ENCODE measurements at regions not wholly inside any gene's neighbourhood (a gene's known extent, or its start where the extent isn't known, plus 50 kb on each side); places are given as distances from the start of the nearest gene placed in this dataset.

DNA sequence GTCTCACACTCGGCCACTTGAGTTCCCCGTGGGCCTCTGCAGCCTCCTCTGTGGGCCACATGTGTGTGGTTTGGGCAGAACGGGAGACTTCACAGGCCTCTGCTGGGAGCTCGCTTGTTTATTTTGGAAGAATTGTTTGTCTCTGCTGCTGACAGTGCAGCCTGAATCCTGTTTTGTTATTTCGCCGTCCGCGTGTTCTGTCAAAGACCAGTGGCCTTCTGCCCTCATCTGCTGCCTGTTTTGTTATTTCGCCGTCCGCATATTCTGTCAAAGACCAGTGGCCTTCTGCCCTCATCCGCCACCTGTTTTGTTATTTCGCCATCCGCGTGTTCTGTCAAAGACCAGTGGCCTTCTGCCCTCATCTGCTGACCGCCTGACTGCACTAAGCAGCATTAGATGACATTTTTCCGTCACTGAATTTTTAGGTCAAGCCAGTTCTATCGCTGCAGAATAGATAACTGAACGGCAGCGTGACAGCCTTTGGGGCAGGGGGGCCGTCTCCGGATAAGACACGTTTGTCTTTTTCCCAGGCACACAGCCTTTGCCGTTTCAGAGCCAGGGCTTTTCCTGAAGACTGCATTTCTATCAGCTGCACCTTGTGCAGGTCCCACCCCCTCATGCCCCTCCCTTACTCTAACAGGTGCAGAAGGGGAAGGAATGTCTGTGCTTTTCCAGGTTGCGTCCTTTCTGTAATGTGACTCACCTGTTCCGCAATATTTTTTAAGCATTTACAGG, 158.5 kb upstream of the AFDN start (continued):
- TF ChIP-seq ZSCAN30 (CRISPR knock-in tag; IDR thresholded peaks at IDR 0.05) (no peak), NCOA1 (CRISPR knock-in tag; IDR thresholded peaks at IDR 0.05) (peak; percentile 93; the same call in 1 of the 2 replicates), ZNF510 (CRISPR knock-in tag; IDR thresholded peaks at IDR 0.05; ENCODE audit: low read depth) (peak; percentile 99), TCF7L2 (IDR thresholded peaks at IDR 0.05; ENCODE audit: low read depth, low read length) (no peak), GFI1 (CRISPR knock-in tag; IDR thresholded peaks at IDR 0.05; ENCODE audit: borderline replicate concordance) (peak; percentile 95; the same call in 1 of the 2 replicates), ELF1 (CRISPR knock-in tag; IDR thresholded peaks at IDR 0.05) (peak; percentile 69), HNRNPK (IDR thresholded peaks at IDR 0.05; ENCODE audit: low read depth, low read length, poor library complexity, severe bottlenecking) (no peak), AGO1 (IDR thresholded peaks at IDR 0.05; ENCODE audit: low read depth, low read length, poor library complexity, severe bottlenecking) (no peak), ZNF580 (CRISPR knock-in tag; IDR thresholded peaks at IDR 0.05; ENCODE audit: borderline replicate concordance, low read depth) (0 out of 2 replicates have a peak, but pooled peaks have one; percentile 61), ZC3H4 (CRISPR knock-in tag; IDR thresholded peaks at IDR 0.05; ENCODE audit: borderline replicate concordance) (no peak), THAP7 (CRISPR knock-in tag; IDR thresholded peaks at IDR 0.05) (no peak), ZFP1 (CRISPR knock-in tag; IDR thresholded peaks at IDR 0.05) (peak; percentile 82), ZFP37 (CRISPR knock-in tag; IDR thresholded peaks at IDR 0.05; ENCODE audit: borderline replicate concordance) (peak; percentile 98), SCMH1 (CRISPR knock-in tag; IDR thresholded peaks at IDR 0.05; ENCODE audit: borderline replicate concordance) (no peak), ATM (IDR thresholded peaks at IDR 0.05; ENCODE audit: borderline replicate concordance) (no peak), CREM (IDR thresholded peaks at IDR 0.05) (peak; percentile 89), CREM (CRISPR knock-in tag; IDR thresholded peaks at IDR 0.05) (no peak), NFE2L2 (IDR thresholded peaks at IDR 0.05; ENCODE audit: low read length) (no peak), ZNF260 (CRISPR knock-in tag; IDR thresholded peaks at IDR 0.05; ENCODE audit: borderline replicate concordance, low read depth) (no peak), CHD2 (IDR thresholded peaks at IDR 0.05; ENCODE audit: low read depth, low read length) (no peak; the same call in 1 of the 2 replicates), PITX1 (CRISPR knock-in tag; IDR thresholded peaks at IDR 0.05) (peak; percentile 95), ZNF383 (CRISPR knock-in tag; IDR thresholded peaks at IDR 0.05; ENCODE audit: borderline replicate concordance) (0 out of 2 replicates have a peak, but pooled peaks have one; percentile 28)
- TF ChIP-seq, protein P1, sequence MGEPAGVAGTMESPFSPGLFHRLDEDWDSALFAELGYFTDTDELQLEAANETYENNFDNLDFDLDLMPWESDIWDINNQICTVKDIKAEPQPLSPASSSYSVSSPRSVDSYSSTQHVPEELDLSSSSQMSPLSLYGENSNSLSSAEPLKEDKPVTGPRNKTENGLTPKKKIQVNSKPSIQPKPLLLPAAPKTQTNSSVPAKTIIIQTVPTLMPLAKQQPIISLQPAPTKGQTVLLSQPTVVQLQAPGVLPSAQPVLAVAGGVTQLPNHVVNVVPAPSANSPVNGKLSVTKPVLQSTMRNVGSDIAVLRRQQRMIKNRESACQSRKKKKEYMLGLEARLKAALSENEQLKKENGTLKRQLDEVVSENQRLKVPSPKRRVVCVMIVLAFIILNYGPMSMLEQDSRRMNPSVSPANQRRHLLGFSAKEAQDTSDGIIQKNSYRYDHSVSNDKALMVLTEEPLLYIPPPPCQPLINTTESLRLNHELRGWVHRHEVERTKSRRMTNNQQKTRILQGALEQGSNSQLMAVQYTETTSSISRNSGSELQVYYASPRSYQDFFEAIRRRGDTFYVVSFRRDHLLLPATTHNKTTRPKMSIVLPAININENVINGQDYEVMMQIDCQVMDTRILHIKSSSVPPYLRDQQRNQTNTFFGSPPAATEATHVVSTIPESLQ (CRISPR knock-in tag; conservative IDR thresholded peaks at IDR 0.05) = no peak
- TF ChIP-seq, protein P2, sequence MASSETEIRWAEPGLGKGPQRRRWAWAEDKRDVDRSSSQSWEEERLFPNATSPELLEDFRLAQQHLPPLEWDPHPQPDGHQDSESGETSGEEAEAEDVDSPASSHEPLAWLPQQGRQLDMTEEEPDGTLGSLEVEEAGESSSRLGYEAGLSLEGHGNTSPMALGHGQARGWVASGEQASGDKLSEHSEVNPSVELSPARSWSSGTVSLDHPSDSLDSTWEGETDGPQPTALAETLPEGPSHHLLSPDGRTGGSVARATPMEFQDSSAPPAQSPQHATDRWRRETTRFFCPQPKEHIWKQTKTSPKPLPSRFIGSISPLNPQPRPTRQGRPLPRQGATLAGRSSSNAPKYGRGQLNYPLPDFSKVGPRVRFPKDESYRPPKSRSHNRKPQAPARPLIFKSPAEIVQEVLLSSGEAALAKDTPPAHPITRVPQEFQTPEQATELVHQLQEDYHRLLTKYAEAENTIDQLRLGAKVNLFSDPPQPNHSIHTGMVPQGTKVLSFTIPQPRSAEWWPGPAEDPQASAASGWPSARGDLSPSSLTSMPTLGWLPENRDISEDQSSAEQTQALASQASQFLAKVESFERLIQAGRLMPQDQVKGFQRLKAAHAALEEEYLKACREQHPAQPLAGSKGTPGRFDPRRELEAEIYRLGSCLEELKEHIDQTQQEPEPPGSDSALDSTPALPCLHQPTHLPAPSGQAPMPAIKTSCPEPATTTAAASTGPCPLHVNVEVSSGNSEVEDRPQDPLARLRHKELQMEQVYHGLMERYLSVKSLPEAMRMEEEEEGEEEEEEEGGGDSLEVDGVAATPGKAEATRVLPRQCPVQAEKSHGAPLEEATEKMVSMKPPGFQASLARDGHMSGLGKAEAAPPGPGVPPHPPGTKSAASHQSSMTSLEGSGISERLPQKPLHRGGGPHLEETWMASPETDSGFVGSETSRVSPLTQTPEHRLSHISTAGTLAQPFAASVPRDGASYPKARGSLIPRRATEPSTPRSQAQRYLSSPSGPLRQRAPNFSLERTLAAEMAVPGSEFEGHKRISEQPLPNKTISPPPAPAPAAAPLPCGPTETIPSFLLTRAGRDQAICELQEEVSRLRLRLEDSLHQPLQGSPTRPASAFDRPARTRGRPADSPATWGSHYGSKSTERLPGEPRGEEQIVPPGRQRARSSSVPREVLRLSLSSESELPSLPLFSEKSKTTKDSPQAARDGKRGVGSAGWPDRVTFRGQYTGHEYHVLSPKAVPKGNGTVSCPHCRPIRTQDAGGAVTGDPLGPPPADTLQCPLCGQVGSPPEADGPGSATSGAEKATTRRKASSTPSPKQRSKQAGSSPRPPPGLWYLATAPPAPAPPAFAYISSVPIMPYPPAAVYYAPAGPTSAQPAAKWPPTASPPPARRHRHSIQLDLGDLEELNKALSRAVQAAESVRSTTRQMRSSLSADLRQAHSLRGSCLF (CRISPR knock-in tag; IDR thresholded peaks at IDR 0.05; ENCODE audit: borderline replicate concordance) = no peak
